Astrocyte of the spinal cord (primary cell): ENCODE measurements at regions not wholly inside any gene's neighbourhood (a gene's known extent, or its start where the extent isn't known, plus 50 kb on each side); places are given as distances from the start of the nearest gene placed in this dataset.
A peak's percentile ranks its signal among the peaks of the same experiment; 100 is the strongest.

Experiments used
- DNase-seq: peaks from one replicate; pipeline ENCODE4 v3.0.0; 2011; ENCODE audit warnings: low read depth, low spot score
- H3K4me3 ChIP-seq: 2 replicates; pipeline ENCODE4 v1.5.1; 2011; ENCODE audit warnings: low read depth, mild to moderate bottlenecking, low read length, moderate library complexity
- in situ Hi-C: cut with HindIII; loops from 2 replicates; pipeline ENCODE4 v1.10.0; 2017; ENCODE audit warnings: low sequenced_read_pairs
- TF ChIP-seq, protein P1 (sequence below): IDR thresholded peaks from 2 replicates; pipeline ENCODE4 v1.5.1; 2012; ENCODE audit warnings: low read depth, mild to moderate bottlenecking, low read length, inconsistent platforms

DNA sequence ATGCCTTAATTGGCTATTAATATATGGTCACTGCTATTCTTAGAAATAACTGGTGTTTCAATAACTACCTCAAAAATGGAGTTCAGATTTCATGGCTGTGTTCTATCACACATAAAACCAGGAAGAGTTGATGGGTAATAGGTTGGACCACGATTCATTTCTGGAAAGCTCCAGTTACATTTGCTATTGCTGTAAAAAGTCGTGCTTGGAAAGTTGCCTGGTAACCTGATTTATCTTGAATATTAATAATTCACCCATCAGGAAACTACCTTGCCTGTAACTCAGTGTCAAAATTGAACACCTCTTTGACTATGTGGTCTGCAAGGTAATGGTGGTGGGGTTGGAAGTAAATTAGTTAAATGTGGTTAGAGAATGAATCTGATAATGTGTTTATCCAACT lies 104.7 kb upstream of the IFNG-AS1 start:
- no peak for DNase-seq
- H3K4me3 ChIP-seq = no peak overlapping the region
- TF ChIP-seq, protein P1, sequence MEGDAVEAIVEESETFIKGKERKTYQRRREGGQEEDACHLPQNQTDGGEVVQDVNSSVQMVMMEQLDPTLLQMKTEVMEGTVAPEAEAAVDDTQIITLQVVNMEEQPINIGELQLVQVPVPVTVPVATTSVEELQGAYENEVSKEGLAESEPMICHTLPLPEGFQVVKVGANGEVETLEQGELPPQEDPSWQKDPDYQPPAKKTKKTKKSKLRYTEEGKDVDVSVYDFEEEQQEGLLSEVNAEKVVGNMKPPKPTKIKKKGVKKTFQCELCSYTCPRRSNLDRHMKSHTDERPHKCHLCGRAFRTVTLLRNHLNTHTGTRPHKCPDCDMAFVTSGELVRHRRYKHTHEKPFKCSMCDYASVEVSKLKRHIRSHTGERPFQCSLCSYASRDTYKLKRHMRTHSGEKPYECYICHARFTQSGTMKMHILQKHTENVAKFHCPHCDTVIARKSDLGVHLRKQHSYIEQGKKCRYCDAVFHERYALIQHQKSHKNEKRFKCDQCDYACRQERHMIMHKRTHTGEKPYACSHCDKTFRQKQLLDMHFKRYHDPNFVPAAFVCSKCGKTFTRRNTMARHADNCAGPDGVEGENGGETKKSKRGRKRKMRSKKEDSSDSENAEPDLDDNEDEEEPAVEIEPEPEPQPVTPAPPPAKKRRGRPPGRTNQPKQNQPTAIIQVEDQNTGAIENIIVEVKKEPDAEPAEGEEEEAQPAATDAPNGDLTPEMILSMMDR = no peak
- in situ Hi-C loops = no loop called here

DNA sequence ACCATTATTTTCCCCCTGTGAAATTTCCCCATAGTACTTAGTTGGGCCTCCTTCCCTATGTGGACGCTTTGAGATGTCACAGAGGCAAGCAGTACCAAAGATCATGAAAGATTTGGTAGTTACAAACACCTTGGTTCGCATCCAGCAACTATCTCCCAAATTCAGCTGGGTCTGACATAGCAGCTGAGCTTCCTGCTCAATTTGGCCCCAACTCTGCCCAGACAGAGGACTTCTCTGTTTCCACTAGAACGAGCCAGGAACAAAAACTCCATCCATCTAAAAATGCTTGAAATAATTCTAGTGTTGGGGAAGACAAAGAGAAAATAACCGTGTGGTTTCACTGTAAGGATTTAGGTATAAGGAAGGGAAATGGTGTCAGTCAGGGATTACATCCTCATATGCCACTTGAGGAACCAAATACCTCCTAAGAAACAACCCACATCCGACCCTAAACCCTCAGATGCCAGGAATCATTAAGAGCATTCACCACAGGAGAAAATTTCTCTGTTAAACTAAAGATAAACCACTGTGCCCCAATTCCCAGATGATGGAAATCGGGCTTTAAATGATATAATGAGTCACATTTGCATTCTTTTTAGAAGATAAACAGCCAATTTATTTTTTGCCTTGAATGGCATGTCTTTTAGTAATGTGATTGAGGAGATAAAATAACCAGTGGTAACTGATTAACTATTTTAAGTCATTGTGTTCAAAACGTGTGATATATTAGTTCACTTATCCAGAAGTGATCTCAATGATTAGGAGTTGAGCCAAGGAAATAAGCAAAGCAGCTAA lies 103.7 kb upstream of the IFNG-AS1 start:
- TF ChIP-seq, protein P1 = no peak
- in situ Hi-C loops = no loop called here
- H3K4me3 ChIP-seq = no peak overlapping the region
- peak; percentile 6 for DNase-seq

DNA sequence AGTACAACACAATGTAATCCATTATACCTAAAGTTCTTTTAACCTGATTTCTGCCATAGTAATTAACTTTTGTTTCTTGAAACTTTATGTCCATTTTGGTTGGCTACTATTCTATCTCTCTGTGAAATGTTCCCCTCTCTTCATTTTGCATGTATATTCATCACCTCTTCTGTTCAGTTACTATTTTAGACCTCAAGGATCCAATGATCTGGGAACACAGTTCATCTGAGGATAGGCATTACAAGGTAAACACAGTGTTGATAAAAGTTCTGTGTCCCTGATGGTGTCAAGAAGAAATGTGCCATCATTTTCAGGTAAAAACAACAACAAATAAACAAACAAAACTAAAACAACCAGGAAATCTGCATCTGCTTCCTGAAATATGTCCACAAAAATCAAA lies 102.2 kb upstream of the IFNG-AS1 start:
- DNase-seq = no peak
- H3K4me3 ChIP-seq = no peak overlapping the region
- TF ChIP-seq, protein P1 = no peak
- in situ Hi-C loops = no loop called here

DNA sequence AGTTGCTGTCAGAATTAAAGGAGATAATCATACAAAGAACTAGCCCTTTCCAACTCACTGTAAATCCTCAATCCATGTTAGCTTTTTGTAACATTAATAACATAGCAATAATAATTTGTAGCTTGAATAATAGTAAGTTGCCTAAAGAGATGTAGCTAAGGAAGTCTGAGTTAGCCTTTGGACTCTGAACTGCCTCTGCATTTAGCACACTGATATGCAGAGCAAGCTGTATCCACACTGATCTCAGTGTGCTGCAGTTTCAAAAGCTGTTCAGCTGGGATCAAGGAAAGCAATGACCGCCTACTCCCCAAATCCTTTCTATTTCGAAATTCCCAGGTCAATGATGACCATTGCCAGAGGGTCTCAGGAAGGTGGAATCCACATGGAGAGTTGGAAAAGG lies 99.3 kb upstream of the IFNG-AS1 start:
- no peak for DNase-seq
- no peak overlapping the region for H3K4me3 ChIP-seq
- TF ChIP-seq, protein P1 = no peak
- in situ Hi-C loops = no loop called here

DNA sequence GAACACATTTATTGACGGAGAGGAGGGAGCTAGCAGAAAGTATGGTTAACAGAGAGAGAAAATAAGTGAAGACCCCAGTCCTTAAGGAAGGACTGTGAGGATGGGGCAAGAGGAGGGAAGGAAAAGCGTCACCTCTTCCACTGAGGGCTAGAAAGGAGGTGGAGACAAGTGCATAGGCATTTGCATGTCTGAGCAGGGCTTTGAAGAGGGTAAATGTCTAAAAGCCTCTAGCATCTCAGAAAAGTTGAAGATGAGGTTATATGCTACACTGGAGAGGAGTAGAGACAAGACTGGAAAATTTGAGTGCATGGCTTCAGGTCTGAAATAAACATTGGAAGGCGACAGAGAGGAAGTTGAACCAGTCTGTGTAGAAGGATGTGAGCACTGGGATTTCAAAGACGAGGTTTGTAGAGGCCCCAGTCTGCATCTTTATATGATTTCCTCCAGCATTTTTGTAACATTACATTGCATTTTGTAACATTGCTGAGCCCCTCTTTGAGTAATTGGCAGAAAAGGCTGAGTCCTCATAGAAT lies 98.5 kb upstream of the IFNG-AS1 start:
- no peak overlapping the region for H3K4me3 ChIP-seq
- TF ChIP-seq, protein P1 = no peak
- no peak for DNase-seq
- in situ Hi-C loops = no loop called here

DNA sequence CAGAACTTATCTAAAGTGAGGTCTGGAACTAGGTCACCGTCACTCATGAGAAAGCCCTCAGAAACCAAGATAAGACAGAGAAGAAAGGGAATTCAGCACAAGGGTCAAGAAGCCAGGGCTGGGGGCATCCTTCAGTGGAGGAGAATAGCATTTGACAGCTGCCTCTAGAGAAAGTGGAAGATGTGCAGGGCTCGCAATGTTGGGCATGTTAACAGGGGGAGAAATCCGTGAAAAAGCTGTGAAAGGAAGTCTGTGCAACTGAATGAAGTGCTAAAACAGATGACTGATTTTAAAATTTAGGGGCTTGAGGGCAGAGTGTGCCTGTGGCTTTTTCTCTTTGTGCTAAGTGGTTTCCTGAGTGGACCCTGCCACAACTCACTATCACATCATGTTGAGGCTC lies 97.7 kb upstream of the IFNG-AS1 start:
- in situ Hi-C loops = no loop called here
- TF ChIP-seq, protein P1 = no peak
- no peak for DNase-seq
- no peak overlapping the region for H3K4me3 ChIP-seq
